ENCODE measurements at regions not wholly inside any gene's neighbourhood (a gene's known extent, or its start where the extent isn't known, plus 50 kb on each side); places are given as distances from the start of the nearest gene placed in this dataset.

- no peak for DNase-seq (ENCODE audit: low read depth in 1 of 2, low spot score in 1 of 2)
Observed at GRCh38 chr3:36258421-36258820, 121.9 kb upstream of the STAC start.

GRCh38 chr3:36259580-36259979, 120.7 kb upstream of the STAC start:
- DNase-seq (ENCODE audit: low read depth in 1 of 2, low spot score in 1 of 2), result no peak

- DNase-seq (ENCODE audit: low read depth in 1 of 2, low spot score in 1 of 2), result no peak
Observed at GRCh38 chr3:36269274-36269673, 111.0 kb upstream of the STAC start.

GRCh38 chr3:36282766-36283165, 97.5 kb upstream of the STAC start:
- DNase-seq (ENCODE audit: low read depth in 1 of 2, low spot score in 1 of 2), result no peak

GRCh38 chr3:36295296-36295695, 85.0 kb upstream of the STAC start:
- DNase-seq (ENCODE audit: low read depth in 1 of 2, low spot score in 1 of 2), result no peak

GRCh38 chr3:36297195-36297594, 83.1 kb upstream of the STAC start:
- DNase-seq (ENCODE audit: low read depth in 1 of 2, low spot score in 1 of 2), result no peak

GRCh38 chr3:36298188-36298587, 82.1 kb upstream of the STAC start:
- DNase-seq (ENCODE audit: low read depth in 1 of 2, low spot score in 1 of 2), result no peak

- no peak for DNase-seq (ENCODE audit: low read depth in 1 of 2, low spot score in 1 of 2)
Observed at GRCh38 chr3:36302158-36302509, 78.2 kb upstream of the STAC start.

- DNase-seq (ENCODE audit: low read depth in 1 of 2, low spot score in 1 of 2), result no peak
Observed at GRCh38 chr3:36302626-36303025, 77.7 kb upstream of the STAC start.

- no peak for DNase-seq (ENCODE audit: low read depth in 1 of 2, low spot score in 1 of 2)
Observed at GRCh38 chr3:36303286-36303685, 77.0 kb upstream of the STAC start.

- no peak for DNase-seq (ENCODE audit: low read depth in 1 of 2, low spot score in 1 of 2)
Observed at GRCh38 chr3:36305929-36306520, 74.3 kb upstream of the STAC start.

- DNase-seq (ENCODE audit: low read depth in 1 of 2, low spot score in 1 of 2), result no peak
Observed at GRCh38 chr3:36309092-36309491, 71.2 kb upstream of the STAC start.

- no peak for DNase-seq (ENCODE audit: low read depth in 1 of 2, low spot score in 1 of 2)
Observed at GRCh38 chr3:36312351-36312750, 68.0 kb upstream of the STAC start.

- DNase-seq (ENCODE audit: low read depth in 1 of 2, low spot score in 1 of 2), result no peak
Observed at GRCh38 chr3:36317915-36318314, 62.4 kb upstream of the STAC start.

- DNase-seq (ENCODE audit: low read depth in 1 of 2, low spot score in 1 of 2), result no peak
Observed at GRCh38 chr3:36318621-36319200, 61.6 kb upstream of the STAC start.

- no peak for DNase-seq (ENCODE audit: low read depth in 1 of 2, low spot score in 1 of 2)
Observed at GRCh38 chr3:36319680-36320079, 60.6 kb upstream of the STAC start.
